GM23338 (cell line): ENCODE measurements at regions not wholly inside any gene's neighbourhood (a gene's known extent, or its start where the extent isn't known, plus 50 kb on each side); places are given as distances from the start of the nearest gene placed in this dataset.

Experiments used
- ATAC-seq: fragments of 200-7000 bp; cut with Tn5 transposase; 3 replicates; pipeline ENCODE4 v1.9.1; 2020
- DNase-seq: peaks from one replicate; pipeline ENCODE4 v3.0.0-alpha.2; 2015; ENCODE audit warnings: low spot score
- H2AFZ ChIP-seq: fragments of 200-600 bp; sonication (generic); 2 replicates; pipeline ENCODE4 v1.8.0; 2016; ENCODE audit warnings: antibody characterized with exemption, mild to moderate bottlenecking, moderate library complexity
- H3F3A ChIP-seq: fragments of 200-600 bp; sonication (generic); replicated peaks from 2 replicates; pipeline ENCODE4 v1.8.0; 2017; ENCODE audit warnings: antibody characterized with exemption, mixed run types, low read depth
- H3K27ac ChIP-seq: fragments of 200-600 bp; sonication (generic); 2 replicates; pipeline ENCODE4 v1.6.1; 2016; ENCODE audit warnings: low read depth
- H3K27me3 ChIP-seq: fragments of 200-600 bp; sonication (generic); 2 replicates; pipeline ENCODE4 v1.8.0; 2016; ENCODE audit warnings: mild to moderate bottlenecking, mixed run types, moderate library complexity; ENCODE audit not compliant: insufficient read depth
- H3K36me3 ChIP-seq: fragments of 200-600 bp; sonication (generic); 2 replicates; pipeline ENCODE4 v1.8.0; 2016; ENCODE audit warnings: mild to moderate bottlenecking; ENCODE audit not compliant: insufficient read depth
- H3K4me1 ChIP-seq: fragments of 200-600 bp; sonication (generic); 2 replicates; pipeline ENCODE4 v1.8.0; 2016; ENCODE audit warnings: mild to moderate bottlenecking, moderate library complexity; ENCODE audit not compliant: insufficient read depth
- H3K4me2 ChIP-seq: fragments of 200-600 bp; sonication (generic); 2 replicates; pipeline ENCODE4 v1.7.1; 2017; ENCODE audit warnings: mixed run types
- H3K4me3 ChIP-seq: fragments of 200-600 bp; sonication (generic); 2 replicates; pipeline ENCODE4 v1.6.1; 2016; ENCODE audit warnings: mixed run types
- H3K79me2 ChIP-seq: fragments of 200-600 bp; sonication (generic); replicated peaks from 2 replicates; pipeline ENCODE4 v1.8.0; 2017; ENCODE audit warnings: mild to moderate bottlenecking; ENCODE audit not compliant: insufficient read depth
- H3K9me2 ChIP-seq: fragments of 200-600 bp; sonication (generic); 2 replicates; pipeline ENCODE4 v1.8.0; 2017; ENCODE audit not compliant: insufficient read depth
- H4K20me1 ChIP-seq: fragments of 200-600 bp; sonication (generic); replicated peaks from 2 replicates; pipeline ENCODE4 v1.8.0; 2017; ENCODE audit warnings: mild to moderate bottlenecking; ENCODE audit not compliant: insufficient read depth
- H3K27ac Mint-ChIP-seq: 2 replicates; pipeline ENCODE4 v1.8.0; 2020; ENCODE audit warnings: inconsistent platforms, mild to moderate bottlenecking, moderate library complexity, mixed read lengths
- H3K27me3 Mint-ChIP-seq: 3 replicates; pipeline ENCODE4 v1.8.0; 2022; ENCODE audit warnings: low read depth, mild to moderate bottlenecking, moderate library complexity, mixed read lengths, inconsistent platforms; ENCODE audit not compliant: insufficient read depth, poor library complexity
- H3K36me3 Mint-ChIP-seq: 3 replicates; pipeline ENCODE4 v1.8.0; 2021; ENCODE audit warnings: low read depth, mild to moderate bottlenecking, inconsistent platforms, moderate library complexity, mixed read lengths
- H3K4me1 Mint-ChIP-seq: 3 replicates; pipeline ENCODE4 v1.8.0; 2020; ENCODE audit warnings: mild to moderate bottlenecking, inconsistent platforms, mixed read lengths
- H3K4me3 Mint-ChIP-seq: 3 replicates; pipeline ENCODE4 v1.8.0; 2021; ENCODE audit warnings: moderate library complexity, mild to moderate bottlenecking, inconsistent platforms, mixed read lengths
- H3K9me3 Mint-ChIP-seq: 3 replicates; pipeline ENCODE4 v1.8.0; 2020; ENCODE audit warnings: moderate library complexity, mild to moderate bottlenecking, inconsistent platforms, mixed read lengths
- CREB1 ChIP-seq: fragments of 250-450 bp; sonication (Bioruptor Pico); IDR thresholded peaks from 2 replicates; pipeline ENCODE4 v1.5.0; 2020; ENCODE audit warnings: low read depth, mild to moderate bottlenecking, moderate library complexity
- CTCF ChIP-seq, 2 experiments: fragments of 200-600 bp in 1 of 2; sonication (generic) in 1 of 2; conservative IDR thresholded peaks; 2 replicates each; pipeline versions ENCODE4 v1.5.1 to v1.6.1; 2016 to 2017; ENCODE audit warnings: antibody characterized with exemption in 2 of 2, low read depth in 2 of 2, mild to moderate bottlenecking in 2 of 2, moderate library complexity in 1 of 2
- ETS1 ChIP-seq: IDR thresholded peaks from 2 replicates; pipeline ENCODE4 v1.6.1; 2016; ENCODE audit warnings: antibody characterized with exemption
- EZH2 ChIP-seq: fragments of 200-600 bp; sonication (generic); IDR thresholded peaks from one replicate; pipeline ENCODE4 v1.8.0; 2017; ENCODE audit warnings: antibody characterized with exemption, mild to moderate bottlenecking, low read depth; ENCODE audit not compliant: unreplicated experiment
- EZH2phosphoT487 ChIP-seq: fragments of 200-600 bp; sonication (generic); IDR thresholded peaks from one replicate; pipeline ENCODE4 v1.8.1; 2018; ENCODE audit warnings: antibody characterized with exemption; ENCODE audit not compliant: unreplicated experiment
- POLR2AphosphoS5 ChIP-seq: IDR thresholded peaks from 2 replicates; pipeline ENCODE4 v1.6.1; 2016; ENCODE audit warnings: antibody characterized with exemption, low read depth
- REST ChIP-seq: IDR thresholded peaks from one replicate; pipeline ENCODE4 v1.6.1; 2018; ENCODE audit warnings: antibody characterized with exemption; ENCODE audit not compliant: unreplicated experiment
- STAT1 ChIP-seq: IDR thresholded peaks from one replicate; pipeline ENCODE4 v1.6.1; 2016; ENCODE audit warnings: antibody characterized with exemption; ENCODE audit not compliant: unreplicated experiment
- ZNF114 ChIP-seq: fragments of 250-450 bp; sonication (Bioruptor Pico); IDR thresholded peaks from 2 replicates; pipeline ENCODE4 v1.5.0; 2020; ENCODE audit warnings: mild to moderate bottlenecking, moderate library complexity
- ZNF462 ChIP-seq: fragments of 250-450 bp; sonication (Bioruptor Pico); IDR thresholded peaks from 2 replicates; pipeline ENCODE4 v1.5.0; 2020; ENCODE audit warnings: mild to moderate bottlenecking, moderate library complexity

GRCh38 chr9:120066315-120066714 is 513.7 kb downstream of the CDK5RAP2 start:
- no peaks in the 10 kb centered on the region for H3K36me3 Mint-ChIP-seq
- no peak overlapping the region for H3K27ac Mint-ChIP-seq
- H3K4me3 Mint-ChIP-seq: no peak overlapping the region
- Histone ChIP-seq H2AFZ (no peak overlapping the region), H3K79me2 (no peaks in the 10 kb centered on the region), H3K4me3 (no peak overlapping the region), H3K4me1 (no peaks in the 10 kb centered on the region), H3K27ac (no peak overlapping the region), H3K9me2 (peaks cover 4% of the 10 kb centered on the region; the same call in 1 of the 2 replicates), H4K20me1 (no peaks in the 10 kb centered on the region), H3K4me2 (no peak overlapping the region), H3K27me3 (no peaks in the 10 kb centered on the region), H3K36me3 (no peaks in the 10 kb centered on the region), H3F3A (no peaks in the 10 kb centered on the region)
- no peaks in the 10 kb centered on the region for H3K27me3 Mint-ChIP-seq
- DNase-seq (no peak), ATAC-seq (no peak)
- H3K9me3 Mint-ChIP-seq: no peaks in the 10 kb centered on the region; the same call in 1 of the 3 replicates
- TF ChIP-seq STAT1: no peak
- no peaks in the 10 kb centered on the region for H3K4me1 Mint-ChIP-seq

GRCh38 chr9:120065151-120065550 is 514.8 kb downstream of the CDK5RAP2 start:
- Mint-ChIP-seq H3K36me3 (no peaks in the 10 kb centered on the region), H3K27me3 (no peaks in the 10 kb centered on the region), H3K4me3 (no peak overlapping the region), H3K27ac (no peak overlapping the region), H3K9me3 (no peaks in the 10 kb centered on the region; the same call in 1 of the 3 replicates), H3K4me1 (no peaks in the 10 kb centered on the region)
- Histone ChIP-seq H3K36me3 (no peaks in the 10 kb centered on the region), H3F3A (no peaks in the 10 kb centered on the region), H3K9me2 (peaks cover 4% of the 10 kb centered on the region; the same call in 1 of the 2 replicates), H3K79me2 (no peaks in the 10 kb centered on the region), H3K27ac (no peak overlapping the region), H2AFZ (no peak overlapping the region), H3K4me2 (no peak overlapping the region), H3K4me3 (no peak overlapping the region), H3K4me1 (no peaks in the 10 kb centered on the region), H3K27me3 (no peaks in the 10 kb centered on the region), H4K20me1 (no peaks in the 10 kb centered on the region)
- no peak for ATAC-seq
- no peak for DNase-seq
- TF ChIP-seq REST (no peak), CREB1 (CRISPR knock-in tag) (no peak), EZH2 (no peak), STAT1 (no peak), ZNF462 (no peak), POLR2AphosphoS5 (no peak), ETS1 (no peak), CTCF (conservative IDR thresholded peaks at IDR 0.05; ENCODE audit: low read depth in 2 of 2) (no peak), ZNF114 (CRISPR knock-in tag) (no peak), EZH2phosphoT487 (no peak)
